Stimulated activated CD4-positive, alpha-beta T cell treated with anti-CD3 and anti-CD28 coated beads, Interleukin-1b, Interleukin-23, amount 100 ng/mL, for 4 hours (primary cell): ENCODE measurements at regions not wholly inside any gene's neighbourhood (a gene's known extent, or its start where the extent isn't known, plus 50 kb on each side); places are given as distances from the start of the nearest gene placed in this dataset.

Source experiments
- DNase-seq, 2 donors: peaks; one replicate each; pipeline ENCODE4 v3.0.0-alpha.2; 2020; ENCODE audit warnings: low read depth in 2 of 2

DNA sequence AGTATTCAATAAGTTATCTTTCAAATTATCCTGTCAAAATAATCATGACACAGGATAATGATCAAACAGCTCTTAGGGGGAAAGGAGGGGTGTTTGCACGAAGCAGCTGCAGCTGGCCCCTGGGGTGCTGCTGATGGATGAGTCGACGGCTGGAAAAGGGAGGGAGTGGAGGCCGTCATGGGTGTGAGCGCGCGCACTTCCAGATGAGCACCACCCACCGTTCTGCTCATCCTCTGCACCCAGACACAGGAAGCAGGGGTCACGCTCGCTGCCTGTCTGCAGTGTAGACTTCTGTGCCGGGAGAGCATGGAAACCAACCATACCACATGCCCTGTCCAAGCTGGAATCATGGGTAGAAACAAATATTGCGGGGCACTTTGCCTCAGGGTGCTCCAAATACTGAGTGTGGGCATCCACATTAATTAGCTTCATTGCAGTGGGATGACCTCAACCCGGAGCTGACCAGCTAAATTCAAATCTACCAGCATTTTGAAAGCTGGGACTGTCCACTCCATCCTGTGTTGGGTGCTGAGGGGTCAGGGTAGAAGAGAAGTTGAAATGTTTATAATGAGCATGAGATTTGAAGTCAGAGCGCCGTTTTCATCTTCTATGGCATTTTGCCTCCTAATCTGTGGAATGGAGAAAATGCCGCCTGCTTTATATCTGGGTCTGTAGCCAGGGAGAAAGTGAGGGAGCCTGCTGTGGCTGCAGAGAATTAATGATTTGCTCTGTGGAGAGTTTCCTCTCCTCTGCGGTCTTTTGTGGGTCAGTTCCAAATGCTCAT lies 802.4 kb downstream of the TBC1D22A start:
- no peak for DNase-seq

GRCh38 chr22:47564158-47564450 lies 801.7 kb downstream of the TBC1D22A start:
- no peak for DNase-seq

GRCh38 chr22:47563406-47564157 lies 801.1 kb downstream of the TBC1D22A start:
- no peak for DNase-seq

- DNase-seq, result no peak
Observed at GRCh38 chr22:47561766-47562165, 799.3 kb downstream of the TBC1D22A start.

- no peak for DNase-seq
Observed at GRCh38 chr22:47561115-47561675, 798.7 kb downstream of the TBC1D22A start.

- DNase-seq, result no peak
Observed at GRCh38 chr22:47558828-47559700, 796.6 kb downstream of the TBC1D22A start.

DNA sequence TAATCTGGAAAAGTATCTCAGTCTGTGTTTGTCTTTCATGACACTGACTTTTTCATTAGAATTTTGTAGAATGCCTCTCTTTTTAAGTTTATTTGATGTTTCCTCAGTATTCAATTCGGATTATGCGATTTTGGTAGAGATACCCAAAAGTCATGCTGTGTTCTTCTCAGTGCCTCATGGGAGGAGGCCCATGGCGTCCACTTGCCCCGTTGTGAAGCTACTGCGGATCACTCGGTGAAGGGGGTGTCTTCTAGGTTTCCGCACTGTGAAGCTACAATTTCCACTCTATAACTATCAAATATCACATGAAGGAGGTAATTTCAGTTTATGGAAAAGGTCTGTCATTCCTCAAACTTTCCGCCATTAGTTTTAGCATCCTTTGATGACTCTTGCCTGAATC lies 794.0 kb downstream of the TBC1D22A start:
- DNase-seq, result no peak

DNA sequence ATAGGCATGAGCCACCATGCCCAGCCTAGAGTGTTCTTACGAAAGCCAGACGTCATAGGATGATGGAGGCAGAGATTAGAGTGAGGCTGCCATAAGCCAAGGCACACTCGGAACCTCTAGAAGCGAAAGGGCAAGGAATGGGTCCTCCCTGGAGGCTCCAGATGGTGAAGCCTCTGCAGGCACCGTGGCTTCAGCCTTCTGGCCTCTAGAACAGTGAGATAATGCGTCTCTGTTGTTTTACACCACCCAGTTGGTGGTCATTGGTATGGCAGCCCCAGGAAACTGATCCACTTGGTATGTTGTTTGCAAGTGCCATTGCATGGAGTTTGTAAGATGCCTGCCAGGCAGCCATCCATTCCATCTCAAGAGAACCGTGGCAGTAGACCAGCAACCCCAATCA lies 791.0 kb downstream of the TBC1D22A start:
- no peak for DNase-seq

GRCh38 chr22:47552541-47553205 lies 790.2 kb downstream of the TBC1D22A start:
- DNase-seq, result no peak

DNA sequence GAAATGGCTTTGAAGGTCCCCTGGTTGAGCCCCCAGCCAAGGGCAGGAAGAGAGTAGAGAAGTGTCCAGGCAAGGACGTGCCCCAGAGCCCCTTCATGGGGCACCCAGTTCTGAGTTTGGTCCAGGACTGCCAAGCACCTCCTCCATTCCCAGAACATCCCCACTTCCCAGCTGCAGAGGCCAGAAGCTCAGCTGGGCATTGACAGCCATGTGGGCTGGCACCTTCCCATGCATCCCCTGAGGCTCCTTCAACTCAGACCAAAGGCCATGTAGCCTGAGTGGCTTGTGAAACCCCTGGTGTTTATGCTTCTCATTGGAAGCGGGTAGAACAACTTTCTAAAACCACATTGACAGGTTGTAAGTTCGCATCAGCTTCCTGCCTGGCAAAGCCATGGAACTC lies 789.6 kb downstream of the TBC1D22A start:
- DNase-seq, result no peak

GRCh38 chr22:47551431-47551775 lies 789.0 kb downstream of the TBC1D22A start:
- no peak for DNase-seq

DNA sequence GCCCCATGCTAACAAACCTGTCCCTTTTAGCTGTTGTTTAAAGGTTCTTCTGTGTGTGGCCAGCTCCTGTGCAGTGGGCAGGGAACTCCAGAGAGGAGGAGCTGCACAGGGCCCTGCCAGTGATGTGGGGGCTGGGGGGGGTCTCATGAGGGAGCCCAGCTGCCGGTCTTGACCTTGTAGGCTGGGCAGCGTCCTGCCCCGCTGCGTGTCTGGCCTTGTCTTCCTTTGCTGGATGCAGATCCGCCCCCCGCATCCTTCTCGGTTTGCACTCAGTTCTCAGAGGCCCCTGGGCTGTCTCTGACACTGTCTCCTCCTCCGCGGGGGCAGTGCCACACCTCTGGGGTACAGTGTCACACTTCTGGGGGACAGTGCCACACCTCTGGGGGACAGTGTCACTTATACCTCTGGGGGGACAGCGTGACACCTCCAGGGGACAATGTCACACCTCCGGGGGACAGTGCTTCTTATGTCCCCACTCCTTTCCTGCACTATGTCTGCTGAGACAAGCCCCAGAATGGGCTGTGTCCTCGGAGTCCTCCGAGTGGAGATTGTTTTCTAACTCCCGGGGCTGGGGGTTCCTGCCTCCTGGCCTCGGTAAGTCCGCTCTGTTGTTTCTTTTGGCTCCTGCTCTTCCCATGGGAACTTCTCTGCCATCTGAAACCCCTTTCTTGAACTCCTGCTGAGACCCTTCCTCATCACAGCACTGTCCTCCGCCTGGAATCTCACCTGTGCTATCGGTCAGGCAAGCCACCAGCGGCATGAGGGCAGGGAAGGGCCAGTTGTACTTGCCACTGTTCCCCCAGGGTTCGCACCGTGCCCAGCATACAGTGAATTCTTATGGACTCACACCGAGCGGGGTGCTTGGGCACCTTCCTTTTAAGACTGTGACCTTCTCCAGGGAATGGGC lies 788.3 kb downstream of the TBC1D22A start:
- DNase-seq, result no peak

DNA sequence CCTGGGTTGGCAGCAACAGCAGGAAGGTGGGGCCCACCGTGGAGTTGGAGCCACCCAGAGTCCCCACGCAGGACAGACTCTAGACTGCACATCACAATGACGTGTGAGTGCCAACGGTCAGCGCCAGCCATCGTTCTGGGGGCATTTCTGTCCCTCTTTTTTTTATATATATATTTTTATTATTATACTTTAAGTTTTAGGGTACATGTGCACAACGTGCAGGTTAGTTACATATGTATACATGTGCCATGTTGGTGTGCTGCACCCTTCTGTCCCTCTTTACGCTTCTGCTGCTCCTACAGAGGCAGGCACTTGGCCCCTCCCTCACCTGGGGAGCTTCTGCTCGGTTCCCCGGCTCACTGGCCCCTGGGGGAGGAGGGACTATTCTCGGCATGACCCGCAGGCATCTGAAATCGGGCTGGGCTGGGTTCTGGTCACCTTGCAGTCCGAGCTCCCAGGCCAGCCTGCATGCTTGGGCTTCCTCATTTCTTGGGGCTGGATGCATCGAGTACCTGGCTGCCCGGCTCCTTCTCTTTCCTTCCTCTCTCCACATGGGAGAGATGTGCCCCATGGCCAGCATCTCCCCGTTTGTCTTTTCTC lies 787.4 kb downstream of the TBC1D22A start:
- DNase-seq, result no peak

GRCh38 chr22:47548953-47549740 lies 786.7 kb downstream of the TBC1D22A start:
- DNase-seq, result no peak

- DNase-seq, result no peak
Observed at GRCh38 chr22:47547881-47548650, 785.6 kb downstream of the TBC1D22A start.

DNA sequence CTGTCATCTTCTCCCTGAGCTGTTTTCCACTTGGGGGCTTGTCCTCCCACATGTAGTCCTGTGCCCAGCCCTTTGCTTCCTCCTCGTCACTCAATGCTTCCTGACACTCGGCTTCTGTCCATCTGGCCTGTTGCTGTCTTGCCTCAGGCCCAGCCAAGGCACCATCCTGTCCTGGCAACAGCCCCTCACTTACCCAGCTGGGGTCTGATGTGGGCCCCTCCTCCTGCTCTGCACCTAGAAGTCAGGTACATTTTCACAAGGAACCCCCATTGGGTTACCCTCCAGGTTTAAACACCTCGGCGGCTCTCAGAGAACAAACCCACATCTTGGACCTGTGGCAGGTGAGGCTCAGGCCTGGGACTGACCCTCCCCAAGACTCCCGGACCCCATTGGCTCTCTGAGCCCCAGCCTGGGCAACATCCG lies 784.8 kb downstream of the TBC1D22A start:
- DNase-seq, result no peak

DNA sequence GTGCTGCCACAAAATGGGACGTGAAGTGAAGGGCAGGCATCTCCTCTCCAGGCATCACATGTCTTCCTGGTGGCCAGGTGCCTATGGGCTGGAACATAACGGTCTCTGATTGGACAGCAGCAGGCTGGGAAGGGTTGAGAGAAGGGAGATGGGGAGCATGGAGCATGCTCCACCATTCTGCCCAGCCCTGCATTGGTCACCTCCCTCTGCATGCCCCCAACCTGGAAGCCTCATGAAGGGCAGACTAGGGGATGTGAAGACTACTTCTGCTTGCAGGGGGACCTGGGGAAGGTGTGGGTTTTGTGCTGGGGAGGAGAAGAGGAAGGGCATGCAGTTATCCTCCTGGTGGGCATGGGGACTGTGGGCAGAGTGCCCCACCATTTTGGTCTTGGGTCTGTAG lies 782.2 kb downstream of the TBC1D22A start:
- no peak for DNase-seq

DNA sequence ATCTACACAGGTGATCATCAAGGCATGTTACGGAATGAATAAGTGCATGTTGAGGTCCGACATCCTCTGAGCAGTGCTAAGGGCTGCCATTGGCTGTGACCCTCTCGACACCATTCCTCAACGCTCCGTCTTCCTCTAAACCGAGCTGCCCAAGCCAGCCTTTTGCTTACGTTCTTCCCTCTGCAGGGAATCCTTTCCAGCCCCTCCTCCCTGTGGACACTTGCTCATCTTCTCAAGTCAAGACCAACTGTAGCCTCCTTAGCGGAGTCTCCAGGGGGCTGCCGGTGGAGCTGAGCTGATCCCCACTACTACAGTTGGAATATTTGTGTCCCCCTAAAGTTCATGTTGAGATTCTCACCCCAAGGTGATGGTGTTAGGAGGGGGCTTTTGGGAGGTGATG lies 781.0 kb downstream of the TBC1D22A start:
- DNase-seq, result no peak

DNA sequence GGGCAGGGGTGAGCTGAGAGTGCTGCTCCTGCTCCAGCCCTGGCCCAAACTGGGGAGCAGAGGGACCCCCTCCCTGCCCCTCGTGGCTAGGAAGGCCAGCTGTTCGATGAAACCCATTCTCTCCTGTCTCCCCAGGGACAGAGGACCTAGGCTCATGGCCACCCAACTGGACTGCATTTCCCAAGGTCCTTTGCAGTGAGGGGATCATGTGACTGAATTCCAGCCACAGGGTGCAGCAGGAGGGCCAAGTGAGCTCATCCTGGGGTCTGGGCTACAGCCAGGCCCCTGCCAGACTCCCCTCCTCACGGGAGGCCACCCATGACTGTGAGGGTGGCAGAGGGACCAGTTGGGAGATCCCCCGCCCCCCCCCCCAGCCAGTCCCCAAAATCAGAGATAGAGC lies 777.6 kb downstream of the TBC1D22A start:
- no peak for DNase-seq
